Amniotic epithelial cell (primary cell): ENCODE measurements at regions not wholly inside any gene's neighbourhood (a gene's known extent, or its start where the extent isn't known, plus 50 kb on each side); places are given as distances from the start of the nearest gene placed in this dataset.

Experiments used
- DNase-seq: peaks from one replicate; pipeline ENCODE4 v3.0.0-alpha.2; 2010; ENCODE audit warnings: low read depth

- no peak for DNase-seq
Measured at GRCh38 chr2:60158262-60158661, 395.2 kb downstream of the BCL11A start.

GRCh38 chr2:60157283-60157682 lies 396.2 kb downstream of the BCL11A start:
- DNase-seq: no peak

GRCh38 chr2:60154142-60154541 lies 399.3 kb downstream of the BCL11A start:
- no peak for DNase-seq

DNA sequence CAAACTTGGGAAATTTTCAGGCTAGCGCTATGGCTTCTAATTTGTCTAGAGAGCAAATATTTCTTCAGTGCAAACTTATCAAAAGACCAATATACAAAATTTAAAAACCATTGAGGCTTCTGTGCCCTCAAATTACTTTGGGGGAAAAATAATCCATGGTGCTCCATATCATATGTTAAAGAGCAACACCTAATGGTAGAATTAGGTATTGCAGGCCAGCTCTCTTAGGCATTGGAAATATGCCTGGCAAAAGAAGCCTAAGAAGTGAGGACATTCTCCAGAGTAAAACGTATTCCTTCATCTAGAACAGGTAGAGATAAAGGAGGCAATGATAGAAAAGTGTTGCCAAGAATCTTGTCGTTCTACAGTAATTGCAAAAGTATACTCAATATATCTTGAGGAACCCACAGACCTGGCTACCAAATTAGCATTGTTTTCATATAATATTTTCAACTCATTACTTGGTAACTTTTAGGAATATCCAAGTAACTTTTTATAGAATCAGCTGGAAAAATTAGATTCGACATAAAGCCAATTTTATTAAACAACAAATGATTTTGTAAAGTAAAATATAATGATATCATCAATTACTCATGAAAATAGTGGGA lies 401.1 kb downstream of the BCL11A start:
- DNase-seq: peak; percentile 4

- DNase-seq: no peak
Measured at GRCh38 chr2:60149176-60149575, 404.3 kb downstream of the BCL11A start.

DNA sequence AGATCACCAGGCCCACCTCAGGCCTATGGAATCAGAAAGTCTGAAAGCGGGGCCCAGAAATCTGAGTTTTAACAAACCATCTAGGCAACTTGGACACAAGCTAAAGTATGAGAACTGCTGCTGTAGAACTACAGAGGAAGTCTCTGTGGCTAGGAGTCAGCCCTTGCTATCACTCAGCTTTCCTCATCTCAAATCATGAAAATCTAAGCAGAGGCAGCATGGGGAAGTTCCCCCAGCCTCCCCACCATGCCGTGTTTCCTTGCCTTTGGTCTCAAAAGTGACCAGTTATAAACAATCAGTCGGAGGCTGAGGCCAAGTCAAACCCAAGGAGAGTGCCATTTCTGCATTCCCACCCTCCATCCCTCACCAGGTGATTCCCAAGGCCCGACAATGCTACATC lies 404.7 kb downstream of the BCL11A start:
- no peak for DNase-seq

DNA sequence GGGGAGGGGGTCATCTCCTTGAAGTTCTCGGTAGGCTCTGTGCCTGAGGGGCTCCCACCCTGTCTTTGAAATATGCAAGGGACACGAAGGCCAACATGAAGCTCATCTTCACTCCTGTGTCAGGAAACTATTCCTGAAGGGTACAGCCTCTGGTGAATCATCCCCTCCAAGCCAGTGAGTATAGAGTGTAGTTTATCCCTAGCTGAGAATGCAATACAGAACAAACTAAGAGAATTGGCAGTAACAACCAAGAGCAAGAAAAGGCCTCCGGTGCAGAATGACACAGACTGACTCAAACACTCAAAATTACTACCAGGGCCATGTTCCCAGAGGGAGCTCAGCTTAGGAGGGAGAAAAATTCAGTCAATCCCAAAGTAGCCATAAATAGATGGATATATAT lies 413.3 kb downstream of the BCL11A start:
- DNase-seq: no peak

DNA sequence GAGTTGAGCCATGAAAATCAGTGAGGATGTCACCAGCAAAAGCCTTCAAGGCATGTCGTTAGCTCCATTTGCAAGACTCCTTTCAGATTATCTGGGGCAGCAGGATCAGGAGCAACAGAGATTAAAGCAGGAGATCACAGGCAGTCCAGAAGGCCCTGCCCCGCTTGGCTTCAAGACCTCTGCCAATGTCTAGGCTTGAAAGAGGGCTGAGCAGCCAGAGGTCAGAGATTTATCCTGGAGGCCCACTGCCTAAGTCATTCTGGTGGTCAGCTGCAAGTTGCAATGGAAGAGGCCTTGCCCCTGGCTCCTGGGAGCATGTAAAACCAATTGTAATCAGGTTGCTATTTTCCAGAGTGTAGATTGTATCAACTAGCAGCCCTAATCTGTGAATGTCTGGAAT lies 416.5 kb downstream of the BCL11A start:
- no peak for DNase-seq

GRCh38 chr2:60127191-60127590 lies 426.3 kb downstream of the BCL11A start:
- DNase-seq: no peak

DNA sequence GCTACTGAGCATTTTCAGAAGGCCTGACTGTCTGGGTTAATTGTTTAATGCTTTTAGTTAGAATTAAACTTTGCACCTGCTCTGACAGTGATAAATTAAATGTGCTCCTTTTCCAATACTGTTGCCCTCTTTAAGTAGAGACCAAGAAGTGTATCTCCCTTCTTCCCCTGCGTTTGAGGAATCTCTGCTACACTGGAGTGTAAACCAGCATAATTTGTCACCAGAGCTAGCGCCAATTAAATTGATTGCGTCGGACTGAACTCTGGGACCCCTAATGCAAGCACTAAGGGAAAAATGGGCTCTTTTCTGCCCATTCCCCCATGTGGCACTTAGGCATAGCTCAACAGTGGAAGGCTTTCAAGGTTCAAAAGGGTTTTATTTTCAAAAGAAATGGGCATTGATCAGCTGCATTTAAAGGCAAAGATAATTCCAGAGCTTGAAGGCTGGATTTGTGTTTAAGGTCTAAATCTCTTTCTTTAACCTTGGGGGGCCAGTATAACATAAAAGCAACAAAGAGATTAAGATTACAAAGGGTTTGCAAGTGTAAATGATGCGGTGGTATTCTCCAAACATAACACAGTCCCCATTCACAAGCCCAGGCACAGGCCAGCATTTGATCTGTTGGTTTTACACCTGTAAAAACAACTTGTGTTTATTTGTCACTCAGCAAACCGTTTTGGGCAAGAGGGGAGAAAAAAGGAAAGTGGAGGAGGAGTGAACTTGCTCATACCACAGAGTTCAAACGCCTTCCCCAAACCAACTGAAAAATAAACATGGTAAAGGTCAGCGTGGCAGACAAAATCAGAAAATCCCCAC lies 427.6 kb downstream of the BCL11A start:
- DNase-seq: no peak

- no peak for DNase-seq
Measured at GRCh38 chr2:60119778-60120177, 433.7 kb downstream of the BCL11A start.

DNA sequence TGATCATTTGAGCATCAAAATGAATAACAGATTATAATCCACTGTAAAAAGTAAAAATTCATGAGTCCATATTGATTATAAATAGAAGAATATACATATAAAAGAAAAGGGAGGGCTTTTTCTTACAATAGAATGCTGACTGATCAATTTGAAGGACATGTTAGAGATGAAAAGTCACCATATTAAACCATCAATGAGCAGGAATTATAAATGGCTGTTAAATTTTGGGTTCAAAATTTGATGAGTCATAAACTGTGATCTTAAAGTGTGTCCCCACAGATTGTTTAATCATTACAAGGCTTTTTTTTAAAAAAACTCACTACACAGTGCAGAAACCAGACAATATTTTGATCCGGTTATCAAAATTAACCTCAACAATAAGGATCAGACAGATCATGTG lies 434.5 kb downstream of the BCL11A start:
- no peak for DNase-seq

- DNase-seq: no peak
Measured at GRCh38 chr2:60118061-60118460, 435.4 kb downstream of the BCL11A start.

- DNase-seq: no peak
Measured at GRCh38 chr2:60116161-60116875, 437.1 kb downstream of the BCL11A start.

DNA sequence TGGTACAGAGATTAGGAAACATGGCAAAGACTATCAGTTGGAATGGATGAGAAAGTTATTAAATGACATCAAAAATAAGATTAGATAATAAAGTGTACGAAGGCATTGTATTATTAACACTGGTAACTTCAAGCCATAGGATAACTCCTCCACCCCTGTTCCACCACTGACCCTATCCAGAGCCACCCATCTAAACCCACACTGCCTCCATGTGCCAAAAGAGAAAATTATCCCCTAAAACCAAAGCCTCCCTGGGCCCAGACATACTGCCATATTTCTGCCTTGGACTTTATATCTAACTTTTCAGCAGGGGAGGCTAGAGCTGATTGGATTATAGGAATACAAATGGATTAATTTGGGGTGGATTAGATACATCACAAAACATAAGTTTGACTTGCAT lies 443.7 kb downstream of the BCL11A start:
- no peak for DNase-seq

DNA sequence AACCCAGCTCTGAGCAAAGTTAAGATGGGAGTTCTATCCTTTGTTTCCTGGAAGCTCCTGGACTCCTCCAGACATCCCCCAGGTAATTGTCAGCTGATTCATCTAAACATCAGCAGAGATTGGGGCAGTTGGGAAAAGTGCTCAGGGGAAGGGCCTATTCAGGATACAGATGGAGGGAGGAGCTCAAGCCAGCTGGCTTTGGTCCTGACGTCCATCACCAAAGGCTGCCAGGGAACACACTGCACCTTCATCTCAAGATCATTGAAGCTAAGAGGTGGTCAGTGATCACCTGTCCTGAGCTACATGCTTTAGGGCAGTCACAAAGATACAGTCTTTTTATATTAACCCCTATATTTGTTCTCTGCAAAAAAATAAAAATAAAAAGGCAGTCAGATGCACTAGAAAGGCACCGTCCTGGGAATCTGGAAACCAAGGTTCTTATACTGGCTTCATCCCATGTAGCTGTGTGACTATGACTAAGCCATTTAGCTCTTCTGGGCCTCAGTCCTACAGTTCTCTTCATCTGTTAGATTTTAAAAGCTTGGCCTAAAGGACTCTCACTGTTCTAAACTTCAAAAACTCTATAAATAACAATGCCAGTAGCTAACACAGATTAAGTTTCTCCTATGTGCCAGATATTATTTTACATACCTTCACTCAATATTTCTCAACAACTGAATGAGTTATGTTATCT lies 446.5 kb downstream of the BCL11A start:
- DNase-seq: no peak

- no peak for DNase-seq
Measured at GRCh38 chr2:60105906-60106305, 447.5 kb downstream of the BCL11A start.

DNA sequence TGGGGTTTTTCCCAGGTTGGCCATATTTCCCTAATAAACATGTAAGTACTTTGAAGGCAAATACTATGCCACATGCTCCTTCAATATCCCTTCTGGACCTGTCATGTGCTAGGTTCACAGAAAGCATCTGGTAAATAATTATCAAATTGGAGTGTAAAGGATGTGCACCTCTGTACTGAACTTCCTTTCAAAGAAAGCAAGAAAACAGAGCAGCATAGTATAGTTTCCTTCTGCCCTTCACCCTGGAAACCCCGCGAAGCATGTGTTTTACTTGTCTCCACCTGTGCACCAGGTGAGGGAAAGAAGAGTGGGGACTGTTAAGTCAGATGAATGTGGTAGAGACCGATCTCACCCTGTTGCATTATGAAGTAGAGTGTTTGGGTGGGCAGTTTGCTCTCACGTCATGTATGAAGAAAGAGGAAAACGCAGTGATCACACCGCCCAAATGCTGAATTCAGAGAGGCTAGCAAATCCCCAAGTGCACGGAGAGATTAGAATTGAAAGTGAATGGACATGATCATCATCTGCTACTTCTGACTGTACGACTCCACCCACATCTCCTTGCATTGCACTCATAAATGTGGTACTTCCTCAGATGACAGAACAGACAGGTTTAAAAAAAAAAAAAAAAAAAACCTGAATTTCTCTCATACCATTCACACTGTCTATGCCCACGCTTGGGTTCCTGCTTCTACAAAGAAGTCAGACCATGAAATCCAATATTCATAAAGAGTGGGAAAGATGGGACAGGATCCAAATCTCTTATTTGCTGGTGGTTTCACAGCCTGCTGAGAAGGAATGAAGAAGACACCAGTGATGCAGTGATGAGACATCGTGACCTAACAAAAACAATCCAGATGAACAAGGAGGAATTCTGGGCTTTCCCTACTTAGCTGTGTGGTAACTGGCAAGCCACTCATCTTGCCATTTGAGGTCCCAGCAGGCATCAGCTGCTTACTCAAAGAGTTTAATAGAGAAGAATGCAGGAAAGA lies 448.6 kb downstream of the BCL11A start:
- DNase-seq: no peak

- DNase-seq: no peak
Measured at GRCh38 chr2:60100034-60100433, 453.4 kb downstream of the BCL11A start.

GRCh38 chr2:60098996-60099395 lies 454.5 kb downstream of the BCL11A start:
- no peak for DNase-seq

DNA sequence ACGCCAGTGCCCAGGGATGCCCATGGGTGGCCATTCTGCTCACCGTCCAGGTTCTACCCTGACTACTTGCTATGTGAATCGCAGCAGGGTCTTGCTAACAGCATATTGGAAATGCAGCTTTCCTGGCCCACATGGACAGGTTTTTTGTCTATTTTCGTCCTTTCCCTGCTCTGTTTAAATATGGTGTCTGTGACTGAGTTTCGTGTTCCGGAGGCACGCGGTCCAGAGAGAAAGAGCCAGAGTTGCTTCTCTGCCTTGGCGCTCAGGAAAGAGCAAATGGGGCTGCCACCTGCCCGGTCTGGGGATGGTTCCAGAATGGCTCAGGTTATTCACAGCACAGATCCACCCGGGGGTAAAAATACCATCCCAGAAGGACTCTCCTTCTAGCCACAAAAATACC lies 456.2 kb downstream of the BCL11A start:
- DNase-seq: no peak
